Stimulated activated naive CD8-positive, alpha-beta T cell treated with anti-CD3 and anti-CD28 coated beads, Interleukin-15, amount 100 ng/mL, for 72 hours (primary cell): ENCODE measurements at regions not wholly inside any gene's neighbourhood (a gene's known extent, or its start where the extent isn't known, plus 50 kb on each side); places are given as distances from the start of the nearest gene placed in this dataset.
A peak's percentile ranks its signal among the peaks of the same experiment; 100 is the strongest.
"Not testable (repeated sequence)": the region's sequence is repeated elsewhere in the genome, so short reads cannot be mapped to it uniquely, and the experiment has no call there.

Source experiments
- ATAC-seq: fragments of 150-1000 bp; cut with Tn5 transposase; 2 replicates; pipeline ENCODE4 v1.10.0; 2021; ENCODE audit warnings: mild to moderate bottlenecking, moderate library complexity
- DNase-seq, 2 donors: peaks; one replicate each; pipeline ENCODE4 v3.0.0; 2021 to 2022
- H3K27ac Mint-ChIP-seq, 2 donors: one replicate each; pipeline ENCODE4 v1.8.0; 2022; ENCODE audit warnings: mild to moderate bottlenecking in 2 of 2, mixed read lengths in 2 of 2, moderate library complexity in 2 of 2
- H3K27me3 Mint-ChIP-seq: one replicate; pipeline ENCODE4 v1.8.0; 2022; ENCODE audit warnings: mixed read lengths
- H3K4me1 Mint-ChIP-seq: one replicate; pipeline ENCODE4 v1.8.0; 2022; ENCODE audit warnings: mild to moderate bottlenecking, mixed read lengths
- H3K4me3 Mint-ChIP-seq, 2 donors: one replicate each; pipeline ENCODE4 v1.8.0; 2022; ENCODE audit warnings: mild to moderate bottlenecking in 2 of 2, mixed read lengths in 2 of 2, moderate library complexity in 1 of 2
- H3K9me3 Mint-ChIP-seq, 2 donors: one replicate each; pipeline ENCODE4 v1.8.0; 2022; ENCODE audit warnings: mixed read lengths in 2 of 2

DNA sequence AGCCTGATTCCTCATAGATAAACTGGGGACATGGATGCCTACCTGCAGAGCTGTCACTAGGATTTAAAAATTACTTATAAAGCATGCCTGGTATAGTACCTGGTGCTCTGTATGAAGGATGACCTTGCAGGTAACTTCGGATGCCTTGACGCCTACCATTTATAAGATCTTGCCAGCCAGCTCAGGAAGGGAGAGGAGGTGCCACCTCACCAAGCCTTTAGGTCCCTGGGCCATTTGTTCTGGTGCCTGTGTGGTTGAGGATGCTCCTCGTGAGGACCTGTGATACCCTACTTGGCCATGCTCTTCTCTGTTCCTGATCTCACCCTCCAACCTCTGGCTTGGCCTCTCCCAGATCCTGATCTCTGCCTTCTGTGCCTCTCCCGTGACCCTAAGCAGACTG, 85.2 kb downstream of the FDX1 start:
- DNase-seq (no peak), ATAC-seq (no peak)
- no peak overlapping the region for H3K27ac Mint-ChIP-seq
- no peaks in the 10 kb centered on the region for H3K9me3 Mint-ChIP-seq
- H3K27me3 Mint-ChIP-seq: no peaks in the 10 kb centered on the region
- no peak overlapping the region for H3K4me3 Mint-ChIP-seq
- no peaks in the 10 kb centered on the region for H3K4me1 Mint-ChIP-seq

DNA sequence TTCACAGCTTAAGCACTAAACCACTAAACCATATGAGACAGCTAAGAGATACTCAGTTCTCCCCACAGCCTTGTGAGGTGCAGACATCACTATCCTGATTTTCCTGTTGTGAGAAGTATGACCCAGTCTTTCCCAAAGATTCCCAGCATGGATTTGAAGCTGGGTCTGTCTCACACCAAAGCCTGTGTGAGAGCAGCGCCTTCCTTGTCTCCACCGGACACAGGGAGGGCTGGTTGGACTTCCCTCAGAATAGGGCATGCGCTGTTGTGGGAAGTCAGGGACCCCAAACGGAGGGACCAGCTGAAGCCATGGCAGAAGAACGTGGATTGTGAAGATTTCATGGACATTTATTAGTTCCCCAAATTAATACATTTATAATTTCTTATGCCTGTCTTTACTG, 87.6 kb downstream of the FDX1 start:
- DNase-seq, H3K9me3 Mint-ChIP-seq, H3K27me3 Mint-ChIP-seq, H3K4me3 Mint-ChIP-seq, H3K27ac Mint-ChIP-seq, H3K4me1 Mint-ChIP-seq, ATAC-seq: not testable (repeated sequence)

DNA sequence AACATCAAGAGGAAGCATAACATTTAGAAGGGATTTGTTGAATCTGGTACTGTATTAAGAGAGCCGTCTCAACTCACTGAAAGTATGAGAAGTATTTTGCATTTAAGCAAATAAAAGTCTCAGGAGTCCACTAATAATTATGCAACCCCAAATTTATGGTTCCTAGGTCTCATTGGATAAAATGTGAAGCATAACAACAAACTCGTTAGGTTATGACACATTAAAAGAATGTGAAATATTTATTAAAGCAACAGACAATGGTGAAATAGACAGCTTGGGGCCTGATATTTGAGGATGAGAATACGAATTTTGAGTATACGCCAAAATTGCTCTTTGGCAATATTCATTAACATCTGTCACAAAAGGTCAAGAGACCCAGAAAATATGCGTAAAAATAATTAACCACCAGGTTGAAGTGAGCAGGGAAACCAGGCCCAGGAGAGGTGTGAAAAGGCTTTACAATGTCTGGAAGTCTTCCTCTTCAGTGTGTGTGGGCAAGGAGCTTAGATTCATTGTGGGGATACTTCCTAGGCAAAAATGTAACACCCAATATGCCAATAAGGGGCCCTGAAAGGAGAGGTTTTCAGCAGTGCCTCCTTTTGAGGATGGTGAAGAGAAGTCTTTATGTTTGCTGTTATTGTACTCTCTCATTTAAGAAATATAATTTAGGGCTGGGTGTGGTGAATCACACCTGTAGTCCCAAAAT, 89.2 kb downstream of the FDX1 start:
- Mint-ChIP-seq H3K27ac (no peak overlapping the region), H3K9me3 (peaks cover 0 to 19% of the 10 kb centered on the region in 2 donors), H3K4me1 (peaks cover 8% of the 10 kb centered on the region), H3K27me3 (no peaks in the 10 kb centered on the region), H3K4me3 (no peak overlapping the region)
- no peak for DNase-seq
- ATAC-seq: no peak

DNA sequence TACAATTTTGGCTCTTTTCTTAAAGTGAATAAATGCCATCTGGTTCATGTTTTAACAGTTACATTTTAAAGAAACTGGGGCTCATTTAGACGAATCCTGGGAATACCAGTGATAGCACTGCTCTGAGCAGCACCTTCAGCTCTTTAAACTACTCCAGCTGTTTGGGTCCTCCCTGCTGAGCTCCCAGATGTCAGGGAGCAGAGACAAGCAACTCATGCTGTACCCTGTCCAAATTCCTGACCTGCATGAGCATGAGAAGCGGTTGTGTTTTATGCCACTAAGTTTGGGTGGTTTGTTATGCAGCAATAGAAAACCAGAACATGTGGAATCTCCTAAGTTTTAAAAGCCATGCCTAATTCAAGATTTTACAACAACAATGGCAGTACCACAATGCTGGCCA, 90.0 kb downstream of the FDX1 start:
- Mint-ChIP-seq H3K27ac (no peak overlapping the region), H3K9me3 (peaks cover 0 to 19% of the 10 kb centered on the region in 2 donors), H3K4me3 (no peak overlapping the region), H3K27me3 (no peaks in the 10 kb centered on the region), H3K4me1 (peaks cover 8% of the 10 kb centered on the region)
- ATAC-seq: no peak
- DNase-seq: no peak

DNA sequence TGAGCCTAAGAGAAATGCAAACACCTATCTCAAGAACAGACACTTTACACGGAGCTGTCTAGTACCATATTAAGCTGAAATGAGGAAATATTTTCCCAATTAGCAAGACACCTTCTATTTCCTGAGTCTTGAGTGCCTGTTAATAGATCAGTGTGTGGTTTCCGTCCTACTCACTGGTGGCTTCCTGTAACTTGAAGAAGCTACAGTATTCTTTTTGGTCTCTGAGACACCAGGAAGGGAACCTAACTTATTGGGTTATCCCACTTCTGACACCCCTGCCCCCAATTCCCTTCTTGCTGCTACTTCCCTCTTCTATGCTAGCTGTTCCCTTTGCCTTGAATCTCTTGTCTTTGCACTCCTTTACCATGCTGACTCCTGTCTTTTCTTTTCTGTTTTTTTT, 92.7 kb downstream of the FDX1 start:
- no peak for ATAC-seq
- Mint-ChIP-seq H3K27ac (no peak overlapping the region), H3K4me1 (peaks cover 18% of the 10 kb centered on the region), H3K9me3 (peaks cover 4 to 21% of the 10 kb centered on the region in 2 donors), H3K4me3 (no peak overlapping the region), H3K27me3 (no peaks in the 10 kb centered on the region)
- no peak for DNase-seq

- Mint-ChIP-seq H3K4me3 (no peak overlapping the region), H3K9me3 (peaks cover 10 to 39% of the 10 kb centered on the region in 2 donors), H3K27ac (no peak overlapping the region), H3K27me3 (no peaks in the 10 kb centered on the region), H3K4me1 (peaks cover 24% of the 10 kb centered on the region)
- ATAC-seq (no peak), DNase-seq (no peak)
Measured at GRCh38 chr11:110524238-110524637, 94.5 kb downstream of the FDX1 start.

- Mint-ChIP-seq H3K4me1 (peaks cover 24% of the 10 kb centered on the region), H3K27me3 (no peaks in the 10 kb centered on the region), H3K27ac (no peak overlapping the region), H3K4me3 (no peak overlapping the region), H3K9me3 (peaks cover 10 to 40% of the 10 kb centered on the region in 2 donors)
- ATAC-seq: peak; percentile 66
- DNase-seq: no peak
Measured at GRCh38 chr11:110525883-110526282, 96.1 kb downstream of the FDX1 start.

GRCh38 chr11:110526323-110526722, 96.6 kb downstream of the FDX1 start:
- Mint-ChIP-seq H3K27me3 (no peaks in the 10 kb centered on the region), H3K9me3 (peaks cover 10 to 40% of the 10 kb centered on the region in 2 donors), H3K4me1 (peaks cover 24% of the 10 kb centered on the region), H3K4me3 (peak overlapping the region in 1 of 2 donors; percentile 28), H3K27ac (no peak overlapping the region)
- ATAC-seq (peak; percentile 73), DNase-seq (no peak)
